Left lobe of liver (tissue), 2 donors: ENCODE measurements at regions not wholly inside any gene's neighbourhood (a gene's known extent, or its start where the extent isn't known, plus 50 kb on each side); places are given as distances from the start of the nearest gene placed in this dataset.
"Not testable (repeated sequence)": the region's sequence is repeated elsewhere in the genome, so short reads cannot be mapped to it uniquely, and the experiment has no call there.

Experiments used
- ATAC-seq: fragments of 200-7000 bp; cut with Tn5 transposase; one replicate; pipeline ENCODE4 v1.9.1; 2020; ENCODE audit warnings: mild to moderate bottlenecking, moderate library complexity
- DNase-seq: peaks from one replicate; pipeline ENCODE4 v3.0.0-alpha.2; 2020; ENCODE audit warnings: low spot score
- donor health status: DM: no; HTN: no; CAD: no; lungs with moderate emphysema.
- donor health status: DM: no; HTN: yes; CAD: no.

DNA sequence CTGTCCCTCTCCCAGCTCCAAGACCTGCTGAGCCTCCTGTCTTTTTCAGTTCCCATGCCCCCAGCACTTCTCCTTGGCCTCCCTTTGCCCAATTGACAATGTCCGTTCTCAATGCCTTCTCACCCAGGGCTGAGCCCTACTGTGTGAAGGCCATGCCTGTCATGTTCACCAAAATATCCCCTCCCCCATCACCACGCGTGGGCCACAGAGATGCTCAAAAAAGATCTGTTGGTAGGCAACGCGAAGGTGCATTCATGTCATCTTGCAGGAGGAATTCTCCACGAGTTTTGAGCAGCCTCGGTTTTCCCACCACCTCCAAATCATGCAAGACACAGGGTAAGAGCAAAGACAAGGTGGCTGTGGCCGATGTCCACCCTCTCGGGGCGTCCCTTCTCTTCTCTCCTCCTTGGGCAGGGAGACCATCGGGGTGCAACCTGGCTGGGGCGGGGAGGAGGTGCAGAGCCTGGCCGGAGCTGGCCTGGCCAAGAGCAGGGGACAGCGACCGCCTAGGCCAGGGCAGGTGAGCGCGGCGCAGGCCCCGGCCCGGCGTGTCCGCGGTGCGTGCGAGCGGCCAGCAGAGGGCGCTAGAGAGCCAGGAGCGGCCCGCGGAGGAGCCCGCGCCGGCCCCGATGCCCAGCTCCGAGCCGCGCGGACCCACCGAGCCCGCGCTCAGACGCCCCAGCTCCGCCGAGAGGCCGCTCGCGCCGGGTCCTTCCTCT lies 56.3 kb upstream of the KRTAP5-11 start:
- DNase-seq: peak; percentile 66
- ATAC-seq: peak; percentile 83

DNA sequence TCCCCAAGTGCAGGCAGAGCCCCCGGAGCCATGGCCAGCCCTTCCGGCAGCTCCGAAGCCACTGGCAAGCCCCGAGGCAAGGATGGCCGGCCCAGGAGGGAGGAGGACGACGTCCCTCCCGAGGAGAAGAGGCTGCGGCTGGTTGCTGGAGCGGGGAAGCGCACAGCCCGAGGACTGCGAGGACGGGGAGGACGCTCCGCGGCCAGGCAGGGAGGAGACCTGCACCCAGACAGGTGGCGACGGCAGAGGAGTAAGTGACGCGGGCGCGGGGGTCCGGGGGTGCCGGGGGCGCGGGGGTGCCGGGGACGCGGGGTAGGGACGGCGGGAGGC lies 56.8 kb upstream of the KRTAP5-11 start:
- not testable (repeated sequence) for ATAC-seq, DNase-seq

DNA sequence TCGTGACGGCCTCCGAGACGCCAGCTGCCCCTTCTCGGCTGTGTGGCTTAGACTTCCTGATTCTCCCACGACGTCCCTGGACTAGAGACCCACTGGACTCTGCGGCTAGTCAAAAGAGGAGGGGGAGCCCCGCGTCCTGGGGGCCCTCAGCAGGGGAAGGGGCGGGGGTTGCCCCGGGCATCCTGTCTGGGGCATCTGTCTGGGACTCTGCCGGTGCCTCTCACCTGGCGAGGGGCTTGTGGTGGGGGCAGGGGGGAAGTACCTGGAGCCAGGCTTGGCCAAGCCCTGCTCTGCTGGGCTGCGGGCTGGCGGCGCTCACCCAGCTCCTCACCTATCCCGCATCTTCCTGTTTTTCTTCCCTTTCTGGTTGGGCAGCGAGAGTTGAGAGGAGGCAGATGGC lies 57.2 kb upstream of the KRTAP5-11 start:
- ATAC-seq, DNase-seq: not testable (repeated sequence)

DNA sequence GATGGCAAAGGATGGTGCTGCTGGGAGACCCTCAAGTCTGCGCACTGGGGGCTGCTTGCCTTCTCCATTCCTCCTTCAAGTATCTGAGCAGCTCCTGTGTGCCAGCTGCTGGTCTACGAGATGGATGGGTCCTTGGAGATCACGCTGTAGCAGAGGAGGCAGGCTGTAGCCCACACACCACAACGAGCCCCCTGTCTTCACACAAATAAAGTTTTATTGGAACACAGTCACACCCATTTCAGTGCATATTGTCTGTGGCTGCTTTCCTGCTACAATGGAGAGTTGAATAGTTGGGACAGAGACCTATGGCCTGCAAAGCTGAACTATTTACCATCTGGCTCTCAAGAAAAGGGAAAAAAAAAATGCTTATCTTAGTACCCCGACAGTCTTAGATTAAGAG lies 64.4 kb upstream of the KRTAP5-11 start:
- ATAC-seq, DNase-seq: not testable (repeated sequence)

DNA sequence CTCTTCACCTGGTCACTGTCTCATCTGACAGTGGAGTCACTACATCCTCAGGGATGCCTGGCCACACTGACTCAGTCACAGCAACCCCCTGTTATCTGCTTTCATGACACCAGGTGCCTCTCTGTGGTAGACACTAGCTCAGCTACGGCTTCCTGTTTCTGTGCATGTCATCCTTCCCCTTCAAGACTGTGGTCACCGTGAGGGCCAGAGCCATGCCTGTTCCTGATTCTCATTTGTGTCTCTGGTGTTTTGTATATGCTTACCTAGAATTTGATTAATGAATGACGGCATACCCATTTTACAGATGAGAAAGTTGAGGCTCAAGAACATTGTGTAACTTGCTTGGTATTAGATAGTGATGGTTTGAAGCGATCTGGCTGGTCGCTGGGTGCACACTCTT lies 70.3 kb upstream of the KRTAP5-11 start:
- not testable (repeated sequence) for ATAC-seq, DNase-seq

DNA sequence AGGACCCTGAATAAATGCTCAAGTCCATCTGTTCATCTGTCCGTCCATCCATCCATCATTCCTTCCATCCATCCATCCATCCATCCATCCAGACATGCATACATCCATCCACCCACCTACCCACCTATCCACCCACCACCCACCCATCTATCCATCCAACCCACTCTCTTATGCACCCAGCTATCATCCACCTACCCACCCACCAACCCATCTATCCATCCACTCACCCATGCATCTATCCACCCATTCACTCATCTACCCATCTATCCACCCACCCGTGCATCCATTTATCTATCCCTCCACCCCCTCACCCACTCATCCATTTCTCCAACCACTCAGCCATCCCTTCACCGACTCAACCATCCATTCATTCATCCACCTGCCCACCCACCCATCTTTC lies 71.7 kb upstream of the KRTAP5-11 start:
- ATAC-seq, DNase-seq: not testable (repeated sequence)

DNA sequence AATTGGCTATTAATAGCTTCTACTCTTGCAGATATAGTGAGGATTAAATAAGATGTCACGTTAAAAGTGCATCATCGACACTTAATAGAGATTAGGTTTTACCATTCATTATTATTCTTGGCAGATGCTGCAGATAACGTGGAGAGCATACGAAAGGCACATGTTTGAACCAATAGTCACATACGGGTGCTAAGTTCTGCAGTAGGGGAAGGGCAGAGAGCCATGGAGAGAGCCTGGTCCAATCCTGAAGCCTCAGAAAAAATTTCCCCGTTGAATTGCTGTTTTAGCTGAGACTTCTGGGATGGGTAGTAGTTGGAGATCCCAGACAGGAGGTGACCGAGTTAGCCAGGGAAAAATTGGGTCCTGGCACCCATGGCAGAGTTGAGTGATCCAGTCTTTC lies 72.4 kb upstream of the KRTAP5-11 start:
- not testable (repeated sequence) for ATAC-seq, DNase-seq

DNA sequence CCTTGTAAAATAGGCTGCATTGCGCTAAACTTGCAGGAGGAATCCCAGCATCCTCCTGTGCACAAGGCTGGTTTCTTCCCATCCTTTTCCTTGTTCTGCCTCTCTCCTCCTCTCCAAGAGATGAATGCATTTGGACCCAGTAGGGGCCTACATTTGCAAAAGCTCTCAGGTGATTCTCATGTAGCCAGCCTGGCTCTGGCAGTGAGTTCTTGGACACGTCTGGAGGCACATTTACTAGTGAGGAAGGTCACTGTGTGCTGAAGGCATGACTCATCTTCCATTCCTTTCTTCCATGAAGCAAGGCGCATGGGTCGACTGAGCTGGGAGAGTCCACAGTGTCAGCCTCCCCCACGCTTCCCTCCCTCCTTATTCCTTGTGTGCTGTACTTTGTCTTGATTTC lies 73.8 kb upstream of the KRTAP5-11 start:
- ATAC-seq, DNase-seq: not testable (repeated sequence)

DNA sequence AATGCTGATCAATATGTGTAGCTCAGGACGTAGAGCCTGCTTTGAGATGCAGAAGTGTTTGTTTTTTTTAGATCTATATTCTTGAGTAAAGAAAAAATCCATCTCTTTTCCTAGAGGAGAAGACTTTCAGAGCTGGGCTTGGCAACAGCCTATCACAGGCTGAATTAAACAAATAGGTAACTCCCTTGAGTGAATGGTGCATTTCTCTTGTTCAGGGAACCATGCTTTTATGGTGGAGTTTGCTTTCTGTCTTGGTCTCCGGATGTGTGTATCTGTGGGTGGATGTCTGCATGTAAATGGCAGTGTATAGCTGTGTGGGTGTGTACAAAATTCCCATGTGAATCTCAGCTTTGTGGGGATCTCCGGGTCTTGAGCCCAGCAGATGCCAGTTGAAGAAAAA lies 82.3 kb upstream of the KRTAP5-11 start:
- DNase-seq, ATAC-seq: not testable (repeated sequence)

DNA sequence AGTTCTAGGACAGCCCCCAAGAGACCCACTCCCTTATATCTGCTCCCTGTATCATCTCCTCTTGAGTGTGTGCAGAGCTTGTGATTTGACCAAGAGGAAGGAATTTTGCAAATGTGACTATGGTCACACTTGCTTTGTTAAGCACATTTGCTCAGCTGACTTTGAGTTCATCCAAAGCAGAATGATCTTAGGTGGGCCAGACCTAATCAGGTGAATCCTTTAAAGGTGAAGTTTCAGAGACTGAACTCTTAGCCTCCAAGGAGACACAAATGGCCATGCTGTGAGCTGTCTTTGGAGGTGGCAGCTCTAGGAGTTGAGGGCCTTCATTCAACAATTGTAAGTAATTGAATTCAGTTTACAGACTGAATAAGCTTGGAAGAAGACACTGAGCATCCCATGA lies 115.4 kb upstream of the KRTAP5-11 start:
- DNase-seq, ATAC-seq: not testable (repeated sequence)

DNA sequence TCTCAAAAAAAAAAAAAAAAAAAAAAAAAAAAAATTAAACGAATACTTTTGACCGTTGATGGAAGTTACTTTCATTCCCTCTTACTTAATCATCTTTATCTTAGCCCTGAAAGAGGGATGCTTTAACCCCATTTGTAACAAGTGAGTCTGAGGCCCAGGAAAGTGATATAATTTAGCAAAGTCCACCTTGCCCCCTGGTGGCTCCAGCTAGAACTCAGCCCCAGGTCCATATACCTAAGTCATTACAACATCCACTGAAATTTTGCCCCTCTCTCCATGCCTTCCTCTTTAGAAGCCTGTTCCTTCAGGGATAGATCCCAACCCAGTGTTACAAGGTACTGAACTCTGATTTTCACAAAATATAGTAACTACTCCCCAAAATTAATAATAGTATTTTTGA lies 116.3 kb upstream of the KRTAP5-11 start:
- not testable (repeated sequence) for ATAC-seq, DNase-seq

DNA sequence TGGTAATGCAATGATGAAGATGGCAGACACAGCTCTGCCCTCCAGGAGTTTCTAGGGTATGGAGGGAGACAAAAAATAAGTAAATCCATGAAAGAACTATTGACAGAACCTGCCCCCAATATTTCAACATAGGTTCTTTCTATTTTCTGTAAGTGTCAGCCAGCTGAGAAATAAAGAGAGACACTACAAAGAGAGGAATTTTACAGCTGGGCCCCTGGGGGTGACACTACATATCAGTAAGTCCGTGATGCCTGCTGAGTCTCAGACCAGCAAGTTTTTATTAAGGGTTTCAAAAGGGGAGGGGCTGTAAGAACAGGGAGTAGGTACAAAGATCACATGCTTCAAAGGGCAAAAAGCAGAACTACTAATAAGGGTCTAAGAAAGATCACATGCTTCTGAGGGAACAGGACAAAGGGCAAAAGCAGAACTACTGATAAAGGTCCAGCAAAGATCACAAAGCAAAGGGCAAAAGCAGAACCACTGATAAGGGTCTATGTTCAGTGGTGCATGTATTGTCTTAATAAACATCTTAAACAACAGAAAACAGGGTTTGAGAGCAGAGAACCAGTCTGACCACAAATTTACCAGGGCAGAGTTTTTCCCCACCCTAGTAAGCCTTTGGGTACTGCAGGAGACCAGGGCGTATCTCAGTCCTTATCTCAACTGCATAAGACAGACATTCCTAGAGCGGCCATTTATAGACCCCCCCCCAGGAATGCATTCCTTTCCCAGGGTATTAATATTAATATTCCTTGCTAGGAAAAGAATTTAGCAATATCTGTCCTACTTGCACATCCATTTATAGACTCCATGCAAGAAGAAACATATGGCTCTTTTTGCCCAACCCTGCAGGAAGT lies 119.0 kb upstream of the KRTAP5-11 start:
- ATAC-seq, DNase-seq: not testable (repeated sequence)

DNA sequence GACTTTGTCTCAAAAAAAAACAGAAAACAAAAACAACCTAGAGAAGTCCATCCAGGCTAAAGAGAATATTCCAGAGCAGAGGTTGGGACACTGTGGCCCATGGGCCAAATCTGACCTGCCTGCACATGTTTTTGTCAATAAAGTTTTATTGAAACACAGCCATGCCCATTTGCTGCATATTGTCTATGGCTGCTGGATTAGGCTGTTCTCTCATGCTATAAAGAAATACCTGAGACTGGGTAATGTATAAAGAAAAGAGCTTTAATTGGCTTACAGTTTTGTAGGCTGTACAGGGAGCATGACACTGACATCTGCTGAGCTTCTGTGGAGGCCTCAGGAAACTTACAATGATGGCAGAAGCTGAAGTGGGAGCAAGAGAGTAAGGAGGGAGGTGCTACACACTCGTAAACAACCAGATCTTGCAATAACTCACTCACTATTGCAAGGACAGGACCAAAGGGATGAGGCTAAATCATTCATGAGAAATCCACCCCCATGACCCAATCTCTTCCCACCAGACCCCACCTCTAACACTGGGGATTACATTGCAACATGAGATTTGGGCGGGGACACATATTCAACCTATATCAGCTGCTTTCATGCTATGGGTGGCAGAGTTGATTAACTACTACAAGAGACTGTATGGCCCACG lies 122.5 kb upstream of the KRTAP5-11 start:
- not testable (repeated sequence) for DNase-seq, ATAC-seq

DNA sequence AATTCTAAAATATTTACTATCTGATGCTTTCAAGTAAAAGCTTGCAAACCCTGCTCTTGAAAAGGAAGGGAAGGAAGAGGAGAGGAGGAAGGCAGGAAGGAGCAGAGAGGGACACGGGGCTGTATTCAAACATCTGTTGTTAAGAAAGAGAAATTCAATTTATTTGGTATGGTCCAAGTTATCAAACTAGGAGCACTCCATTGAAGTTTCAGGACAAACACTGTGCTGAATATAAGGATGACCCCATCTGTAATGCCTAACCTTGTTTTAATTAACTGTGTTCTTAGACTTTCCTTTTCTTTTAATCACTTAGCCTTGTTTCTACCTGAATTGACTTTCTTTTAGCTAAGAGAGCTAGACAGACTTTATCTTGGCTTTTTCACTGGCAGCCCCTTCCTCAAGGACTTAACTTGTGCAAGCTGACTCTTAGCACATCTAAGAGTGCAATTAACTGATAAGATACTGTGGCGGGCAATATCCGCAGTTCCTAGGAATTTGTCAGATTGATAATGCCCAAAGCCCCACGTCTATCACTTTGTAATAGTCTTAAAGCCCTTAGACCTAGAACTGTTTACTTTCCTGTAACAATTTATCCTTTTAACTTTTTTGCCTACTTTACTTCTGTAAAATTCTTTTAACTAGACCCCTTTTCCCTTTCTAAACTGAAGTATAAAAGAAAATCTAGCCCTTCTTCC lies 123.2 kb upstream of the KRTAP5-11 start:
- ATAC-seq, DNase-seq: not testable (repeated sequence)

DNA sequence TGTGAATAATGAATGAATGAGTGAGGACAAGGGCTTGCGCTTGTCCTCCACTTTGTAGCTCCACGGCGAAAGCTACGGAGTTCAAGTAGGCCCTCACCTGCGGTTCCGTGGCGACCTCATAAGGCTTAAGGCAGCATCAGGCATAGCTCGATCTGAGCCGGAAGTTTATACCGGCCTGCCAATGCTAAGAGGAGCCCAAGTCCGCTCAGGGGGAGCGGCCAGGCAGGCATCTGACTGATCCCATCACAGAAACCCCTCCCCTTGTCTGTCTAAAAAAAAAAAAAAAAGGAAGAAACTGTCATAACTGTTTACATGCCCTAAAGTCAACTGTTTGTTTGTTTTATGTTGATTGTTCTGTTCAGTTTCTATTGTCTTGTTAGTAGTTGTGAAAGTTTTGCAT lies 124.4 kb upstream of the KRTAP5-11 start:
- not testable (repeated sequence) for DNase-seq, ATAC-seq

DNA sequence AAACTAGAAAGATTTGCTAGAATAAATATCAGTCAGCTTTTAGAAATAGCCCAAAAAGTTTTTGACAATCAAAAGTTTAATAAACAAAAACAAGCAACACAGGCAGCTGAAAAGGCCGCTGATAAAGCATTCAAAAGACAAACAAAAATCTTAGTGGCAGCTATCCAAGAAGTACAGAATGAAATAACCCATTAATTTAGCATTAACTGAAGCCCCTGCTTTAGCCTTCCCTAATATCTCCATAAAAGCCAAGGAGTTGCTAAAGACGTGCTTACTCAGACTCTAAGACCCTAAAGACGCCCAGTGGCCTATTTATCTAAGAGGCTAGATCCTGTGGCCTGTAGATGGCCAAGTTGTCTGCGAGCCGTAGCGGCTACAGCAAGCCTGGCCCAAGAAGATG lies 123.5 kb upstream of the DEFB108B start:
- ATAC-seq, DNase-seq: not testable (repeated sequence)

DNA sequence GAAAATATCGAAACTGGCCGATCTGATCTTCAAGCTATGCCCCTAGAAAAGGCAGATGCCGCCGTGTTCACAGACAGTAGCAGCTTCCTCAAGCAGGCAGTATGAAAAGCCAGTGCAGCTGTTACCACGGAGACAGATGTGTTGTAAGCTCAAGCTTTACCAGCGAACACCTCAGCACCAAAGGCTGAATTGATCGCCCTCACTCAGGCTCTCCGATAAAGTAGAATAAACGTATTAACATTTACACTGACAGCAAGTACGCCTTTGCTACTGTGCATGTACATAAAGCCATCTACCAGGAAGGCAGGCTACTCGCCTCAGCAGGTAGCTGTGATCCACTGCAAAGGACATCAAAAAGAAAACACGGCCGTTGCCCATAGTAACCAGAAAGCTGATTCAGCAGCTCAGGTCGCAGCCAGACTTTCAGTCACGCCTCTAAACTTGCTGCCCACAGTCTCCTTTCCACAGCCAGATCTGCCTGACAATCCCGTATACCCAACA lies 122.8 kb upstream of the DEFB108B start:
- peak; percentile 56 for DNase-seq
- ATAC-seq: not testable (repeated sequence)

DNA sequence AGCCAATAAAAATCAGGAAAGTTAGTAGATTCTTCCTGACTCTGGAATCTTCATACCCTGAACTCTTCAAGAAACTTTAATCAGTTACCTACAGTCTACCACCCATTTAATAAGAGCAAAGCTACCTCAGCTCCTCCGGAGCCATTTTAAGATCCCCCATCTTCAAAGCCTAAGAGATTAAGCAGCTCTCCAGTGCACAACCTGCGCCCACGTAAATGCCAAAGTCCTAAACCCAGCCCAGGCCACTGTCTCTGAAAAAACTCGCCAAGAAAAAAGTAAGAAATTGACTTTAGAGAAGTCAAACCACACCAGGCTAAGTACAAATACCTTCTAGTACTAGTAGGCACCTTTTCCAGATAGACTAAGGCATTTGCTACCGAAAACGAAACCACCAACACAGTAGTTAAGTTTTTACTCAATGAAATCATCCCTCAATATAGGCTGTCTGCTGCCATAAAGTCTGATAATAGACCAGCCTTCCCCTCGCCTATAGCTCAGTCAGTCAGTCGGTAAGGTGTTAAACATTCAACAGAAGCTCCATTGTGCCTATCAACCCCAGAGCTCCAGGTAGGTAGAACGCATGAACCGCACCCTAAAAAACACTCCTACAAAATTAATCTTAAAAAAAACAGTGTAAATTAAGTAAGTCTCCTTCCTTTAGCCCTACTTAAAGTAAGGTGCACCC lies 122.2 kb upstream of the DEFB108B start:
- not testable (repeated sequence) for DNase-seq, ATAC-seq

DNA sequence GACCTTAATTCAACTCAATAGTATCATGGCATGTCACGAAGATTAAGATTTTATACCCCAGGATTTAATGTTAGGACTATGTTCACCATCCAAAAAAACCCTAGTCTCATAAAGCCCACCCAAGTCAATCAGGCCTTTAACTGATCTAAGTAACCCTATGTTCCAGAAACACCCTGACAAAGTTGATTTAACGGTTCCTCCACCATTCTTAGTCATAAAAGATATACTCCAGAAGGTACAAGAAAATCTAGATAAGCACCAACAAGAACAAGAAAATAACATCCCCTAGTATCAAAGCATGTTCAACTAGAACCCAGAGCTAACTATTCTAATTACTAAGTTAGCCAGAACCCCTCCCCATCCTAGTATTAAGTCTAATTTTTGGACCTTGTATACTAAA lies 120.7 kb upstream of the DEFB108B start:
- not testable (repeated sequence) for DNase-seq, ATAC-seq

DNA sequence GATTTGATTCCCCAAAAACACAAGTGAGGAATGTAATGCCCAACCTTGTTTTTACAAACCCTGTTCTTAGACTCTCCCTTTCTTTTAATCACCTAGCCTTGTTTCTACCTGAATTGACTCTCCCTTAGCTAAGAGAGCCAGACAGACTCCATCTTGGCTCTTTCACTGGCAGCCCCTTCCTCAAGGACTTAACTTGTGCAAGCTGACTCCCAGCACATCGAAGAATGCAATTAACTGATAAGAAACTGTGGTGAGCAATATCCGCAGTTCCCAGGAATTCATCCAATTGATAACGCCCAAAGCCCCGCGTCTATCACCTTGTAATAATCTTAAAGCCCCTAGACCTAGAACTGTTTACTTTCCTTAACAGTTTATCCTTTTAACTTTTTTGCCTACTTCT lies 120.2 kb upstream of the DEFB108B start:
- ATAC-seq, DNase-seq: not testable (repeated sequence)
